Umbilical cord (tissue), 1 donor: ENCODE measurements at regions not wholly inside any gene's neighbourhood (a gene's known extent, or its start where the extent isn't known, plus 50 kb on each side); places are given as distances from the start of the nearest gene placed in this dataset.

Experiments used
- DNase-seq: peaks from one replicate; pipeline ENCODE4 v3.0.0-alpha.2; 2015; ENCODE audit warnings: low spot score

DNA sequence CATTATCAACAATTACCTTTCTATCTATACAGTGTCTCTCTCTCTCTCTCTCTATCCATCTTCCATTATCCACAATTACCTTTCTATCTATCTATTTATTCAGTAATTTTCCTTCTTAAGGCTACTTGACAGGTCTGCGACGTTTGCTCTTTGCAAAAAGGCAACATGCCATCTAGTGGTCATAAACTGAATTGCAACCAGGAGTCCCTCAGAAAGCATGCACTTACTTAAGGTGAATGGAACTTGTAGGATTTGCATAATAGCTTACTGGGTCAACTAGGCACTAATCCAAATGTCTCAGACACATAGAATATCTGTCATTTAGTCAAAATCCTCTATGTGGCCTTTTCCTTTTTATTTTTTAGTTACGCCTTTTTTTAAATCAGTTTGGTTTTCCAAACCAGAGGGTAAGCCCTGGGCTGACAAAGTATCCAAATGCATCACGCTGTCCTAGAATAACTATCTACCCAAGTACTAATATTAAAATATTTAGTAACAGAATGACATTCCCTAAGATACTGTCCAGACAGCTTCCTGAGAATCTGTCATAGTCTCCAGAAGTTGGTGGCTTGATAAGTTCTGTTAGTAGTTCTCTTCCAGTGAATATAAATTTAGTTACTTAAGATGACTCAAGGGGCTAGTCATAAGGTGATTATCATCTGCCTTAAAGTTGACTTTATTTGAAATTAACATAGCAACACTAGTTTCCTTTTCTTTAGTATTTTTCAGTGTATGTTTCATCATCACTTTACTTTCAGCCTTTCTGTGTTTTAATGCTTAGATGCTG lies 208.3 kb downstream of the PPP1R3A start:
- DNase-seq: peak; percentile 81

DNA sequence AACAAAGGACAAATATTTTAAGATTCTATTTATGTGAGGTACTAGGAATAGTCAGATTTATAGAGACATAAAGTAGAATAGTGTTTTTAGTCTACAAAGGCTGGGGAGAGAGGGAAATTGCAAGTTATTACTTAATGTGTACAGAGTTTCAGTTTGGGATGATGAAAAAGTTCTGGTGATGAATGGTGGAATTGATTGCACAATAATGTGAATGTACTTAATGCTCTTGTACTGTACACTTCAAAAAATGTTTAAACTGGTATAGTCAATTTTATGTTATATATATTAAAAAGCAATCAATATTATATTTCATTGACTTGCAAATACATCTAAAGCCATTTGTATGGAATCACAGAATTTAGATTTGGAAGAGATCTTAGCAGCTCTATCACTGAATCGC lies 213.4 kb downstream of the PPP1R3A start:
- no peak for DNase-seq

DNA sequence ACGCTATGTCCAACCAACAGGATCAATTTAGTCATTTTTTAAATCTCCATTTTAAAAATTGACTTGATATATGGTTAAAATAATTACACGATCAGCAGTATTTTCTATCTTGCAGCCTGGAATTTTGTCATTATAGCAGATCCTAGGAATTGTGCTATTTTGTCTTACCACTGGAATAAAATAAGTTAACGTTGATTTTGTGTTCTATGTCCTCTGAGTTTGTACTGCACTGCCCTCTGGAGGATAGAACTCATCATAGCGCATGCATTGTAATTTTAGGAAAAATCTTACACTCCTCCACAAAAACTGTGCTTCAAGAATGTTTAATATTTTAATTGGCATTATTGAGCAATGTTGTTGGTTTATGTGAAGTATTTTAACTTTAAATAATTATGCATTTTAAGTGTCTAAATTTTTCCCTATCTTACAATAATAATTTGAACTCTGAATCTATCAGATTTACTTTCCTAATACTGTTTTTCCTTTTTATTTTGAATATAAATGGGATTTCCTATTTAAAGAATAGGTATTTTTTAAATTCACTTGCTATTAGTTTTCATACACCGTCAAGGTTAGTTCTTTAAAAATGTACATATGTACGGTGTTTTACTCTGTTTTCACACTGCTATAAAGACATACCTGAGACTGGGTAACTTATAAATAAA lies 220.1 kb downstream of the PPP1R3A start:
- DNase-seq: peak; percentile 58

DNA sequence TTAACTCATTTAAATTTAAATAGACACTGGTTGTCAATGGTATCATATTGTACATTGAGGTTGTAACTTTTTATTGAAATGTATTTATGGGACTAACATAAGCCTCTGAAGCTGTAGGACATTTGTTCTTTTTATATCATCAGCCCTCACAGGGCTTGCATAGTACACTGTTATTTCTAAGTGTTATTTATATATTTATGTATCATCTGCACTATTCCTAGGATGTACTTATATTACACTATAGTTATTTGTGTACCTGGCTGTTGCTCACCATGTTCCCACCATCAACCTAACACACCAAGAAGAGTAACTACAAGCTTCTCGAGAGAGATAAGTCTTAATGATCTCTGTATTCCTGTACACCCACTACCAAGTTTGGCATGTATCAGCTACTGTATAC lies 224.7 kb downstream of the PPP1R3A start:
- DNase-seq: no peak

DNA sequence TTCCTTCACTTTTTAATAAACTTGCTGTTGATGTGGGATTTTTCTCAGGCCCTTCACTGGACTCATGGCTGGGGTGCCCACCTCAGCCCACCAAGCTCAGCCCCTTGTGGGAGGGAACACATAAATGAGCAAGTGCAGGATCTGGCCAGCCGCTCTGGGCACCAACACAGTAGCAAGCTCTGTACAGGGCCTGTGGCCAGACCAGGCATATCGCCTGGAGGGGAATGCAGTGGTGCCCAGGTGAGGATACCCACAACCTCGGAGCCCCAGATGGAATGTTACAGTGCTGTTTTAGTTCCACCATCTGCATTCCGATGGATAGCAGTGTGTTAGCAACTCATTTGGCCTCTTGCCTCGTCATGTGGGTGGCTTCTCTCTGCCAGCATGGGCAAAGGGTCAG lies 234.6 kb downstream of the PPP1R3A start:
- no peak for DNase-seq

DNA sequence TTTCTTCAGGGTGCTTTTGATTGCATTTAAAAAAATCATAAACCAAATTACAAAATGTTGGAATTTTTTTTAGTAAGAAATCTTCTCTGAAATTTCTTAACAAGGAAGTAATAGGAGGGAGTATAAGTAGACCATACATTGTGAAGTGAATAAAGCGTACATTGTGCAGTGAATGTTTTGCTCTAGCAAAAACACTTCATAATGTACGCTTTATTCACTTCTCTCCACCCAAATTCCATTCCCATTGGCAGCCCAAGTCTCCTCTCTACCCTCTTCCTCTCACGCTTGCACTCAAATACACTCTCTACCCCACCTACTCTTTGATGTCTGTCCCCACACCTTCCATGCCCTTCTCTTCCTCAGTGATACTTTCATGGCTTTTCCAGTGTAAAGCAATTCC lies 241.0 kb downstream of the PPP1R3A start:
- no peak for DNase-seq

DNA sequence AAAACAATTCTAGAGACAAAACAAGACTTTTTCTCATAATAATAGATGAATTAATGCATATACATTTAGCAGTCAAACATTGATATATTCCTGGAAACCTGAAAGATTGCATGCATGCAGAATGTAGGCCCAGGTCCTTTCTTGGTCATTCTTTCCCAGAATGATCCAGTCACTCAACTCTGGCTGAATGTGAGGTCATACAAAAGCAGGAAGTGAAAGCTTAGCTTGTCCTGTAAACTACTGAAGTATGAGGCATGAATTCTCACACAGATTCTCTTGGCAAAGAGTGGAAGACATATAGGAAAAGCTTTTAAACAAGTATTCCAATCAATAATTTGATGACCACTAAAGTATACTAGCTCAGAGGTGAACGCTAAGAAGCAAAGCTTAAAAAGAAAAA lies 253.9 kb downstream of the PPP1R3A start:
- DNase-seq: no peak

DNA sequence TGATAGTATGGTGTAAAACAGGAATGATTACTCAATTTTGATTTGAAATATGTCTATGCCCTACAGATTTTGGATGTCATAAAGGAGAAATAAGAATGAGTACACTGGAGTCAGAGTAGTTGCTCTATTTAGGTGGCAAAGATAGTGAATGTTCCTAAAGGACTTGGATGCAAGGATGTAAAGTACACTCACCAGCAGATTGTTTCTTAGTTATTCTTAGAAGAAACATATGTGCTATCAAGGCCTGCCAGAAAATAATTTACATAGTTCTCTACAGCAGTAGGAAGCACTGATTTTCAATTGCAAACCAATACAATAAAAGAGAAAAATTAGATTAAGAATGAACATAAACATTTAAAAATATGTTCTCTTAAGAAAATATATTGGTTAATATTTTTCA lies 259.4 kb downstream of the PPP1R3A start:
- DNase-seq: no peak

DNA sequence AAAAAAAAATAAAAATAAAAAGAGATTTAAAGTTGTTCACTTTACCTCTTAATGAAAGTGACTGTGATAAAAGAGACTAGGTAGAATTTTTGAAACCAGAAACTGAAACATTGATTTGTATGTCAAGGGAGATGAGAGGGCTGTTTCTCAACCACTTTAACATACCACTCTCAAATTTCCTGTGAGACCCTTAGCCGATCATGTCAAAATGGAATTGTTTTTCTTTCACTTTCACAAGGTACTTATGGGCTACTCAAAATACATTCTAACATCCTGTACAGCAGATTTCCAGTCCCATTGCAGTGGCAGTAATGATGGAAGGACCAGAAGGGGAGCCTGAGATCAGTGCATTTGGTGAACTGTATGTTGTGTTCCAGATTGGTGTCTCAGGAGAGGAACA lies 261.2 kb downstream of the PPP1R3A start:
- no peak for DNase-seq

DNA sequence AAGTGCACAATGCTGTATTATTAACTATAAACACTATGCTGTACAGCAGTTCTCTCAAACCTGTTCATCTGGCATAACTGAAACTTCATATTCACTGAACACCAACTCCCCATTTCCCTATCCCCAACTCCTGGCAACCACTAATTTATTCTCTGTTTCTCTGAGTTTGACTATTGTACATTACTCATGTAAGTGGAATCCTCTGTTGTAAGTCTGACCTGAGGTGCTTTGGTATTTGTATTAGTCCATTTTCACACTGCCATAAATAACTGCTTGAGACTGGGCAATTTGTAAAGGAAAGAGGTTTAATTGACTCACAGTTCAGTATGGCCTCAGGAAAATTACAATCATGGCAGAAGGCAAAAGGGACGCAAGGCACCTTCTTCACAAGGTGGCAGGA lies 266.3 kb downstream of the PPP1R3A start:
- peak; percentile 3 for DNase-seq

DNA sequence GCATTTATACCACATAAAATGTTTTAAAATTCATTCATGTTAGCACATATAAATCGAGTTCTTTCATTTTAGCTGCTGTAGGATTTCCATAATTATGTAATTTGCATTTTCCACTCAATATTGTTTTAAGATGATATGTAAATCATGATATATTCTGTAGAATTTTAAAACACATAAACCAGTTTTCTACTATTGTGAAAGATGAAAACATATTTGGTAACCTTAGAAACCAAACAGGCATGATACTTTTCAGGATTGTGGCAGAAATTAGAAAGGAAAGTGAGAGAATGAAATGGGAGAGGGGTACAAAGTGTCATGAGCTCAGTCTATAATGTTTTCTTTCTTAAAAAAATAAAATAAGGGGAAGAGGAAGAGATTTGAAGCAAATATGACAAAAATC lies 269.3 kb downstream of the PPP1R3A start:
- DNase-seq: peak; percentile 2

DNA sequence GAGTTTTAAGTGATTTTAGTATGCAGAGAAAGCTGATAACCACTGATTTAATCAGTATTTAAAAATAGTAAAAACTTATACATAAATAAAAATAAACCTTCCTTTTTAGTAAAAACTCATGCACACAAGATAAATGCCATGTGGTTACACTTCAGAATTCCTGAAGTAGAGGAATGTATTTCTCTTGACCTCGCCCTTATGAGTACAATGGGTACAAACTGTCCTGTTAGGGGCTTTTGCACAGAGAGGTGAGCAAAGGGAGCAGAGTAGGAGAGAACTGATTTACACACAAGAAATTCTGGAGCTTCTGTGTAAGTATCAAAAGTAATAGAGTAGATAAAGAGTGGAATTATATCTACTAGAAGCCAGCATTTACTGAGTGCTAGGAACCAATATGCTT lies 279.6 kb downstream of the PPP1R3A start:
- no peak for DNase-seq

DNA sequence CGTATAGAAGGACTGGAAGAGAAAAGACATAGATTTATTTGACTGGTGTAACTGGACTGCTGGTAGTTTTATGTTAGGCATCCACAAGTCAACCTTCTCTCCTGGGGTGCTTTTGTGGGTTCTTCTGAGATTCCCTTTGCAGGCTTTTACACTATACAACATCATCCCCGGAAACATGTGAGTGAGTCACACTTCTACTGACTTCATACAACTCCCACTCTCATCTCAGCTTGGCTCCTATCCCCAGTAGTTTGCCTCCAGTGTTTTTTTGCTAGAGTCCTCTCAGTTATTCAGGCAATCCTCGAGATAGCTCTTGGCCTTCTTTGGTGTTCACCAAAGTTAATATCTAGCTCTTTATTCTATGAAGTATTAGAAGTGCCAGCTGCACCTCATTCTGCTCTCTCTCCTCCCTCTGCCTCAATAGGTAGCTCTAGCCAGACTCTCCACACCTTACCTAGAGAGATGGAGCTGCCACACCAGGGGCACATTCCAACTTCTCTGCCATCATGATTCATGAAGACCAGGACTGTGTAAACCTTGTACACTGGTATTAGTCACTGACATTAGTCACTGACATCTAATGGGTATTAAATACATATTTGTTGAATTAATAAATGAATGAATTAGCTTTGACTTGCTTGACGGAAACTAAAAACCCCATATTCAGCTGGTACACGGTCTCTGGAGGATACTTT lies 281.9 kb downstream of the PPP1R3A start:
- no peak for DNase-seq

DNA sequence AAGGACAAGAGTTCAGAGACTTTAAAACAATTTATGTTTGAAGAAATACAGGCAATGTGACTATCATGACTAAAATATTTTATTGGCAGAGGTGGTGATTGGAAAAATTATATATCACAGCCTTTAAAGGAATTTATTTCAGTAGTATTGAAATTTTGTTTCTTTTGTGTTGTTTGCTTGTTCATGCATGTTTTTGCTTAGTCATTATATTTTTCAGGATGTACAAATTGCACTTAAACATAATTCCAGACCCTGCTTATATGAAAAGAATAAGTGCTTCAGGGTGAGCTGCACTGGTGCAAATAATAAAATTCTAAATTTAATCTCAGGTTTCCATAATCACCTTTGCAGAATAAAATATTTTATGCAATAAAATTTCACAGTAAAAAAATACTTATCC lies 283.3 kb downstream of the PPP1R3A start:
- no peak for DNase-seq

DNA sequence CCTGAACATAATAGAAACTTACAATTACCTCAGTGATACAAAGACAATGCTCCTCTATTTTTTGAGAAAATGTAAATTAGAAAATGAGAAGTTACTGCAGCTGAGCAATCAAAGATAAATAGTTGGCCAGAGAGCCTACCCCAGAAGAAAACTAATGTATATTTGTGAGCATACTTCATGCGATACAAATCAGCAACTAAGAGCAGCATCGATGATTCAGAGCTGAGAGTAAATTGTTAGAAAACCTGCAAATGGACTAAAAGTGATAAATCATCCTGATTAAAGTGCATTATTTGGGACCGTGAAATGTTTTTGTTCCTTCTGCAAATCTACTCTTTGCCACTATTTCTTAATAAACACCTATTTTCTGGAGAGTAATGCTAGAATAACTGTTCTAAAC lies 285.7 kb downstream of the PPP1R3A start:
- DNase-seq: no peak

DNA sequence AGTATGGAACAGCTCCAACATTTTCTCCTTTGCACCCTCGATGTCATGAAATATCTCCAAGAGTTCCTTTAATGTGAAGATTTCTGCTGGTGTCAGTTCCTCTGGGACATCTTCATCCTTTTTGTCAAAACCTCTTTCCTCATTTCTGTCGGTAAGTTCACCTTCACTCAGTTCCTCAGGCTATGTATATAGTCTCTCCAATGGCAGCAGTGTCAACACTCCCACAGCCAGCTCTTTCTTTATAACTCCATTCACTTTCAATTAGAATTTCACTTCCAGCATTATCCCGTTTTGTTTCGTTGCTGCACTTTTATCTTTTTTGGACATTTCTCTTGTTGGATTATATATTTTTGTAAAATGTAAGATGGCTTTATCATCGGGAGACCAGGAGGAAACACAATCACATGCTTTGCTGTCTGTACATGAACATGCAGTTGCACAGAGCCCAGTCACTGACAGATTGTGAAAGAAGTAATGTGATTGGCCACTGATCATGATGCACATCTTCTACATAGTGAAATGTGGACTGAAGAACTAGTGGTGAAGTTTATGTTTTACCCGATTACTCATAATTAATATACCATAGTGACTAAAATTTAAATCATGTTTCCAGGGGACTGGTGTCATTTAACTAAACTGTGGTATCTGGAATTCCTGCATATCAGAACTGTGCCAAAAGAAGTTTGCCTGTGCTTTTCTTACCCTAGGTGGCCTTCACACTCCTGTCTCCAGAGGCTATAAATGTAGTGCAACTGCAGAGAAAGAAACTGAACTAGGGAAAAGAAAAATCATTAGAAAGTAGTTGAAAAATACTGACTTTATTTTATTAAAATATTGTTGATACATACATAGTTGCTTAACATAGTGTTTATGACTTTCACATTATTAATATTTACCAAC lies 289.6 kb downstream of the PPP1R3A start:
- no peak for DNase-seq

DNA sequence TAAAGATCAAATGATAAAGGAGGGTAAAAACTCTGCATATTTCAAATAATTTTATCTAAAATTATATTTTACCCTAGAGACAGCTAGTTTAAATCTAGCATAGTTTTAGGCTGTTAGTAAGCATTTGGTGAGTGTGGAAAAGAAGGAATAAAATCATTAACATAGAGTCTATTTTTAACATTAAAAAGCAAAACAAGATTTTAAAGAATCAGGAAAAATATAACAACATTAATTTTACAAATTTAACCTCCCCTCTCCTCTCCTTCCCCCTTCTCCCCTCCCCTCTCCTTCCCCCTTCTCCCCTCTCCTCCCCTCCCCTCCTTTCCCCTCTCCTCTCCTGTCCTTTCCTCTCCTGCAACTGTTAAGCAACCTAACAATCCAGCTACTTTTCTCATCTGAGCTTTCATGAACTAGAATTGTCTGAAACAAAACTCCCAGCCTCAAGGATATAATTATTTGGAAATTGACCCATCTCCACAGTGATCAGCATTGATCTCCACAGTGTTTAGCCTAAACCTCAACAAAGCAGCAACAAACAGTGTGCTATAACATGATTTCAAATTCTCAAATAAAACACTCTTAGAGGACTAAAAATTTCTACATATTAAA lies 293.2 kb downstream of the PPP1R3A start:
- no peak for DNase-seq

DNA sequence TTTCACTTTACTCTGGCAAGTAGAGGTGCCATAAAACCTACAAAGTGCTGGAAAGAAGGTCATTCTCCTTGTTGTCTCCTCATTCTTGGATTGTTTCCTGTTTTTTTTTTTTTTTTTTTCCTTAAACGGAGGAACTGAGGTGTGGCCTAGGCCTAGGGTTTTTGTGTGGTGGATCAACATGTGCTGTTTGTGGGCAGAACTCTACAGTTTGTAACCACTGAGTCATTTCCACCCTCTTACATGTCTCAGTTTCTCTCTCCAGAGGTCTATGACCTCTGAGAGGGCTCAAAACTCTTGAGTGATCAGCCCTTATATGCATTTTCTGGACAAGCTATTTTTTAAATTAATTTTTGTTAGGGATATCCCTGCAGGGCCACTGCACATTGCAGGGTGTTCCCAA lies 296.0 kb downstream of the PPP1R3A start:
- DNase-seq: no peak

DNA sequence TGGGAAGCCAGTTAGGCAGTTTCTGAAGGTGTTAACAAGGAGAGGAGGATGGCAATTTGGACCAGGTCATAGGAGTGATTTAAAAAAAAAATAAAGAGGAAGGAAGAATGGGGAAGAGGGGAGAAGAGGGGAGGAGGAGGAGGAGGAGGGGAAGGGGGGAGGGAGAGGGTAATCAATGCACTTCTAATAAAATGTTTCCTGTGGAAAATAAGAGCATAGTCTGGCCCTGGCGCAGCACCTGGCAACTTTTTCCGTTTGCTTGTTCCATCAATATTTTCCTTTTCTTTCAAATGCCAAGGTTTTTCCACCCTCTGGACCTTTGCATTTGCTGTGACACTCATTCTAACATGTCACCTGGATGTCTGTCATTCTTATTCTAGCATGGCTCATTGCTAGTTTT lies 308.2 kb downstream of the PPP1R3A start:
- no peak for DNase-seq

DNA sequence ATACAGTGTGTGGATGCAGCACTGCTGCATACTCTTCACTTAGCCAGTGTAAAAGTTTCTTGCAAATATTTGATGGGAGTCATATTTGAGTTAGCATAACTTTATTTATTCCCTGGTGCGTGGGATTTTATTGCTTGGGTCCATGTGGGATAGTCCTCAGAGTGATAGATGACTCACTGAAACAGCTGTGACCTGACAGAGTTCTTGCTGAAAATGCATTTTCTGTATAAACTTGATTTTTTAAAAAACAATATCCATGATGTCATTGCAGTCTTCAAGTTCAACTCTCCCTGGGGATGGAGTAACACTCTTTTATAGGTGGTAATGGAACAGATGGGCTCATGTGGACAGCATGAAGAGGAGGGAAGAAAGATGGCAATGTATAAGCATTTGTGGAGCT lies 310.0 kb downstream of the PPP1R3A start:
- DNase-seq: no peak

DNA sequence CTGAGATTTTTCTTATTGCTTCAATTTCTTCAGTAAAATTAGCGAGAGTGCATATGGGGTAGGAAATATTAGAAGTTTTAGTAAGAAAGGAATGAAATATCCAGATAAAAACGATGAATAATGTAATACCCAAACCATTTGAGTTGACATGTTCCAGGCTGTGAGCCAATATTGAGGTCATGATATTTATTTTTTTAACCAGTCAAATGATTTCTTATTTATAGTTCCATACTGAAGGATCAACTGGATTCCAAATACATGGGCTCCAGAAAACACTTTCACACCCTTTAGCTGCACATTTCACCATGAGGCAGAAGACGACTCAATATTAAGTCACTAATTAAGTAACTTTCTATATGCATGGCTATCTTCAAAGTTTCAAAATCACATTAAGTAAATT lies 312.5 kb downstream of the PPP1R3A start:
- no peak for DNase-seq
